ENCODE measurements at regions not wholly inside any gene's neighbourhood (a gene's known extent, or its start where the extent isn't known, plus 50 kb on each side); places are given as distances from the start of the nearest gene placed in this dataset.

- no peaks in the 10 kb centered on the region for H3K27me3 ChIP-seq (ENCODE audit: control insufficient read depth in 3 of 3, insufficient read depth in 3 of 3, low read length in 3 of 3)
- no peak overlapping the region for H3K27ac ChIP-seq (ENCODE audit: low read depth in 1 of 3, low read length in 2 of 3)
- no peaks in the 10 kb centered on the region for H3K9me3 ChIP-seq (ENCODE audit: control insufficient read depth in 2 of 2, insufficient read depth in 1 of 2, low read depth in 1 of 2, low read length in 1 of 2)
- H3K4me1 ChIP-seq (ENCODE audit: control insufficient read depth in 3 of 3, insufficient read depth in 2 of 3, low read depth in 1 of 3, low read length in 2 of 3): no peaks in the 10 kb centered on the region
- H3K36me3 ChIP-seq (ENCODE audit: control insufficient read depth in 3 of 3, insufficient read depth in 2 of 3, low read depth in 1 of 3, low read length in 3 of 3): no peaks in the 10 kb centered on the region
- FAIRE-seq (no peak), DNase-seq (no peak)
- H3K4me3 ChIP-seq (ENCODE audit: low read depth in 1 of 3, low read length in 3 of 3): no peak overlapping the region
Measured at GRCh38 chr14:28690029-28690692, 76.4 kb upstream of the FOXG1 start.

DNA sequence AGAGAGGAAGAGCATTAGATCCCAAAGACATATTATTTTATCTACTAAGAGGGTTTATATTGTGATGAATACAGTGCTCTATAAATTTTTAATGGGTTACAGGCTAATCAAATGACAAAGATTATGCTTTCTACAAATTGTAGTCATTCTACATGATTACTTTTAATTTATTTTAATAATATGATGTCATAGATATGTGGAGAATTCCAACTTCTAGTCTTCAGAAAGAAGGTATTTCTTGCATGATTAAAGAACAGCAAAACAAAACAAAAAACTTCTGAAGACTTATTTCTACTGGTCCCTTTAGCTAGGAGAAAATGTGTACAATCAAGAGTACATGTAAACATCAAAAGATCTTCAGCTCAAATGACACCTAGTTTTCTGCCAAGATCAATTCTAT lies 71.5 kb upstream of the FOXG1 start:
- no peaks in the 10 kb centered on the region for H3K9me3 ChIP-seq (ENCODE audit: control insufficient read depth in 2 of 2, insufficient read depth in 1 of 2, low read depth in 1 of 2, low read length in 1 of 2)
- H3K27ac ChIP-seq (ENCODE audit: low read depth in 1 of 3, low read length in 2 of 3): no peak overlapping the region
- H3K36me3 ChIP-seq (ENCODE audit: control insufficient read depth in 3 of 3, insufficient read depth in 2 of 3, low read depth in 1 of 3, low read length in 3 of 3): no peaks in the 10 kb centered on the region
- no peak overlapping the region for H3K4me3 ChIP-seq (ENCODE audit: low read depth in 1 of 3, low read length in 3 of 3)
- DNase-seq: no peak
- no peaks in the 10 kb centered on the region for H3K4me1 ChIP-seq (ENCODE audit: control insufficient read depth in 3 of 3, insufficient read depth in 2 of 3, low read depth in 1 of 3, low read length in 2 of 3)
- FAIRE-seq: no peak
- H3K27me3 ChIP-seq (ENCODE audit: control insufficient read depth in 3 of 3, insufficient read depth in 3 of 3, low read length in 3 of 3): no peaks in the 10 kb centered on the region

DNA sequence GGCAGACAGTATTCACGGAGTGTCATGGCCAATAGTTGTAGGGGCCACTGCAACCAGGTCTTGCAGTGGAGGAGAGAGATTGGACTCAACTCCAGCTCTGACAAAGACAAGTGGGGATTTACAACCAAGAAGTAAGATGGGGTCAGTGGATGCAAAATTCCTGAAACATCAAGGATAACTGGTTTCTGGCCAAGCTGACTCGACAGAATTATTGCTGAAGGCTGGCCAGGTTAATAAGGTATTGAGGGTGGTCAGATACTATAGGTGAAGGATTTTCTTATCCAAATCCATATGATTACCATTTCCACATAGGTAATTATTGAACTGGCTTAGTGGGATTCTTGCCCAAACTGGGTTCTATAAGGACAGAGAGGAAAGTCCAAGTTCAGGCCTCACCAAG lies 64.9 kb upstream of the FOXG1 start:
- 74 to 81% (median 75%) methylated on average over 2 of the region's 2 CpGs for WGBS, 3 donors
- Histone ChIP-seq H3K4me1 (ENCODE audit: control insufficient read depth in 3 of 3, insufficient read depth in 2 of 3, low read depth in 1 of 3, low read length in 2 of 3) (no peaks in the 10 kb centered on the region), H3K27me3 (ENCODE audit: control insufficient read depth in 3 of 3, insufficient read depth in 3 of 3, low read length in 3 of 3) (no peaks in the 10 kb centered on the region), H3K9me3 (ENCODE audit: control insufficient read depth in 2 of 2, insufficient read depth in 1 of 2, low read depth in 1 of 2, low read length in 1 of 2) (no peaks in the 10 kb centered on the region), H3K4me3 (ENCODE audit: low read depth in 1 of 3, low read length in 3 of 3) (no peak overlapping the region), H3K27ac (ENCODE audit: low read depth in 1 of 3, low read length in 2 of 3) (no peak overlapping the region), H3K36me3 (ENCODE audit: control insufficient read depth in 3 of 3, insufficient read depth in 2 of 3, low read depth in 1 of 3, low read length in 3 of 3) (no peaks in the 10 kb centered on the region)
- FAIRE-seq (no peak), DNase-seq (no peak)

- Histone ChIP-seq H3K9me3 (ENCODE audit: control insufficient read depth in 2 of 2, insufficient read depth in 1 of 2, low read depth in 1 of 2, low read length in 1 of 2) (no peaks in the 10 kb centered on the region), H3K4me1 (ENCODE audit: control insufficient read depth in 3 of 3, insufficient read depth in 2 of 3, low read depth in 1 of 3, low read length in 2 of 3) (no peaks in the 10 kb centered on the region), H3K36me3 (ENCODE audit: control insufficient read depth in 3 of 3, insufficient read depth in 2 of 3, low read depth in 1 of 3, low read length in 3 of 3) (no peaks in the 10 kb centered on the region), H3K4me3 (ENCODE audit: low read depth in 1 of 3, low read length in 3 of 3) (no peak overlapping the region), H3K27ac (ENCODE audit: low read depth in 1 of 3, low read length in 2 of 3) (no peak overlapping the region), H3K27me3 (ENCODE audit: control insufficient read depth in 3 of 3, insufficient read depth in 3 of 3, low read length in 3 of 3) (no peaks in the 10 kb centered on the region)
- 63 to 77% (median 64%) methylated on average over 4 of the region's 4 CpGs for WGBS, 3 donors
- FAIRE-seq (no peak), DNase-seq (no peak)
Measured at GRCh38 chr14:28703482-28703881, 63.1 kb upstream of the FOXG1 start.

- H3K27me3 ChIP-seq (ENCODE audit: control insufficient read depth in 3 of 3, insufficient read depth in 3 of 3, low read length in 3 of 3): no peaks in the 10 kb centered on the region
- no peak for DNase-seq
- no peak for FAIRE-seq
- no peak overlapping the region for H3K4me3 ChIP-seq (ENCODE audit: low read depth in 1 of 3, low read length in 3 of 3)
- no peaks in the 10 kb centered on the region for H3K36me3 ChIP-seq (ENCODE audit: control insufficient read depth in 3 of 3, insufficient read depth in 2 of 3, low read depth in 1 of 3, low read length in 3 of 3)
- H3K27ac ChIP-seq (ENCODE audit: low read depth in 1 of 3, low read length in 2 of 3): no peak overlapping the region
- H3K9me3 ChIP-seq (ENCODE audit: control insufficient read depth in 2 of 2, insufficient read depth in 1 of 2, low read depth in 1 of 2, low read length in 1 of 2): no peaks in the 10 kb centered on the region
- H3K4me1 ChIP-seq (ENCODE audit: control insufficient read depth in 3 of 3, insufficient read depth in 2 of 3, low read depth in 1 of 3, low read length in 2 of 3): no peaks in the 10 kb centered on the region
Measured at GRCh38 chr14:28704153-28704552, 62.4 kb upstream of the FOXG1 start.

- H3K27me3 ChIP-seq (ENCODE audit: control insufficient read depth in 3 of 3, insufficient read depth in 3 of 3, low read length in 3 of 3): no peaks in the 10 kb centered on the region
- H3K9me3 ChIP-seq (ENCODE audit: control insufficient read depth in 2 of 2, insufficient read depth in 1 of 2, low read depth in 1 of 2, low read length in 1 of 2): peaks cover 0 to 3% of the 10 kb centered on the region in 2 donors
- FAIRE-seq (no peak), DNase-seq (no peak)
- H3K36me3 ChIP-seq (ENCODE audit: control insufficient read depth in 3 of 3, insufficient read depth in 2 of 3, low read depth in 1 of 3, low read length in 3 of 3): no peaks in the 10 kb centered on the region
- H3K4me3 ChIP-seq (ENCODE audit: low read depth in 1 of 3, low read length in 3 of 3): no peak overlapping the region
- WGBS, 3 donors: 71 to 80% (median 77%) methylated on average over 2 of the region's 2 CpGs
- H3K27ac ChIP-seq (ENCODE audit: low read depth in 1 of 3, low read length in 2 of 3): no peak overlapping the region
- no peaks in the 10 kb centered on the region for H3K4me1 ChIP-seq (ENCODE audit: control insufficient read depth in 3 of 3, insufficient read depth in 2 of 3, low read depth in 1 of 3, low read length in 2 of 3)
Measured at GRCh38 chr14:28707814-28708213, 58.8 kb upstream of the FOXG1 start.

- Histone ChIP-seq H3K36me3 (ENCODE audit: control insufficient read depth in 3 of 3, insufficient read depth in 2 of 3, low read depth in 1 of 3, low read length in 3 of 3) (no peaks in the 10 kb centered on the region), H3K4me1 (ENCODE audit: control insufficient read depth in 3 of 3, insufficient read depth in 2 of 3, low read depth in 1 of 3, low read length in 2 of 3) (no peaks in the 10 kb centered on the region), H3K9me3 (ENCODE audit: control insufficient read depth in 2 of 2, insufficient read depth in 1 of 2, low read depth in 1 of 2, low read length in 1 of 2) (peaks cover 0 to 3% of the 10 kb centered on the region in 2 donors), H3K4me3 (ENCODE audit: low read depth in 1 of 3, low read length in 3 of 3) (no peak overlapping the region), H3K27ac (ENCODE audit: low read depth in 1 of 3, low read length in 2 of 3) (no peak overlapping the region), H3K27me3 (ENCODE audit: control insufficient read depth in 3 of 3, insufficient read depth in 3 of 3, low read length in 3 of 3) (no peaks in the 10 kb centered on the region)
- DNase-seq (no peak), FAIRE-seq (no peak)
- 35 to 60% (median 57%) methylated on average over 2 of the region's 2 CpGs for WGBS, 3 donors
Measured at GRCh38 chr14:28709571-28710305, 56.8 kb upstream of the FOXG1 start.
